ENCODE measurements at regions not wholly inside any gene's neighbourhood (a gene's known extent, or its start where the extent isn't known, plus 50 kb on each side); places are given as distances from the start of the nearest gene placed in this dataset.

GRCh38 chr2:66174491-66174890 lies 260.4 kb upstream of the MEIS1 start:
- H3K27ac ChIP-seq (ENCODE audit: extremely low read length, insufficient read depth, low read length), result no peak overlapping the region
- H3K9ac ChIP-seq (ENCODE audit: insufficient read depth, low read depth, low read length), result no peak overlapping the region
- BruUV-seq (replicated peaks), result no TSS peak
- ChIA-PET POLR2A (no interaction called here), CTCF (ENCODE audit: low intra/inter-chr PET ratio, low total read pairs) (no interaction called here)
- no peaks in the 10 kb centered on the region for H3K9me3 ChIP-seq (ENCODE audit: low read length)
- intact Hi-C loops (cut with micrococcal nuclease; ENCODE audit: unreplicated experiment) (no loop called here), in situ Hi-C loops (cut with HindIII; ENCODE audit: extremely low pct_ligation_motif_present, low pct_unique_long_range_greater_than_20kb) (no loop called here)
- ATAC-seq (no peak), FAIRE-seq (no peak), DNase-seq (ENCODE audit: low spot score) (no peak)
- TF ChIP-seq, protein P1, sequence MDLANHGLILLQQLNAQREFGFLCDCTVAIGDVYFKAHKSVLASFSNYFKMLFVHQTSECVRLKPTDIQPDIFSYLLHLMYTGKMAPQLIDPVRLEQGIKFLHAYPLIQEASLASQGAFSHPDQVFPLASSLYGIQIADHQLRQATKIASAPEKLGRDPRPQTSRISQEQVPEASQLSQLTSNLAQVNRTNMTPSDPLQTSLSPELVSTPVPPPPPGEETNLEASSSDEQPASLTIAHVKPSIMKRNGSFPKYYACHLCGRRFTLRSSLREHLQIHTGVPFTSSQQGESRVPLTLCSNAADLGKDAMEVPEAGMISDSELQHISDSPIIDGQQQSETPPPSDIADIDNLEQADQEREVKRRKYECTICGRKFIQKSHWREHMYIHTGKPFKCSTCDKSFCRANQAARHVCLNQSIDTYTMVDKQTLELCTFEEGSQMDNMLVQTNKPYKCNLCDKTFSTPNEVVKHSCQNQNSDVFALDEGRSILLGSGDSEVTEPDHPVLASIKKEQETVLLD (CRISPR knock-in tag; IDR thresholded peaks at IDR 0.05; ENCODE audit: low read depth), result no peak
- TF ChIP-seq STAT5B (CRISPR knock-in tag; IDR thresholded peaks at IDR 0.05) (no peak), RARA (CRISPR knock-in tag; IDR thresholded peaks at IDR 0.05) (no peak), EZH2 (conservative IDR thresholded peaks at IDR 0.05; ENCODE audit: low read depth, low read length) (no peak), RBM39 (IDR thresholded peaks at IDR 0.05; ENCODE audit: low read depth, low read length, poor library complexity, severe bottlenecking) (no peak), ZNF329 (CRISPR knock-in tag; IDR thresholded peaks at IDR 0.05; ENCODE audit: low read depth) (no peak), NFE2L2 (IDR thresholded peaks at IDR 0.05; ENCODE audit: low read length) (no peak), ZBTB1 (CRISPR knock-in tag; IDR thresholded peaks at IDR 0.05; ENCODE audit: borderline replicate concordance) (no peak), MEF2D (CRISPR knock-in tag; IDR thresholded peaks at IDR 0.05) (no peak), ZBTB42 (CRISPR knock-in tag; IDR thresholded peaks at IDR 0.05) (no peak), HDAC6 (IDR thresholded peaks at IDR 0.05; ENCODE audit: low read depth, low read length) (no peak), MBNL3 (CRISPR knock-in tag; conservative IDR thresholded peaks at IDR 0.05) (no peak), MED8 (CRISPR knock-in tag; IDR thresholded peaks at IDR 0.05; ENCODE audit: insufficient replicate concordance) (no peak), ZNF33A (CRISPR knock-in tag; IDR thresholded peaks at IDR 0.05; ENCODE audit: borderline replicate concordance) (no peak), E2F5 (CRISPR knock-in tag; conservative IDR thresholded peaks at IDR 0.05) (no peak)
- H3K4me1 ChIP-seq (ENCODE audit: insufficient read depth, low read length), result no peaks in the 10 kb centered on the region
- H3K36me3 ChIP-seq (replicated peaks in 1 of 2; ENCODE audit: control insufficient read depth in 1 of 2, insufficient read depth in 2 of 2, low read length in 2 of 2), result no peaks in the 10 kb centered on the region
- 21% methylated on average over 5 of the region's 5 CpGs for WGBS (ENCODE audit: low lambda C conversion rate)
- H3K79me2 ChIP-seq (ENCODE audit: insufficient read depth, low read length), result no peaks in the 10 kb centered on the region
- no peak overlapping the region for H3K4me3 ChIP-seq (replicated peaks in 1 of 3; ENCODE audit: insufficient read depth in 1 of 3, low read depth in 2 of 3, low read length in 3 of 3)
- H3K27me3 ChIP-seq (ENCODE audit: control insufficient read depth in 1 of 2, insufficient read depth in 2 of 2, low read length in 2 of 2), result no peaks in the 10 kb centered on the region; a peak in 1 of 5 replicates
- H4K20me1 ChIP-seq (ENCODE audit: insufficient read depth, low read length), result no peaks in the 10 kb centered on the region
- no peak overlapping the region for H3K4me2 ChIP-seq (ENCODE audit: low read depth, low read length)
- H2AFZ ChIP-seq (ENCODE audit: low read length), result no peak overlapping the region
